ENCODE measurements at regions not wholly inside any gene's neighbourhood (a gene's known extent, or its start where the extent isn't known, plus 50 kb on each side); places are given as distances from the start of the nearest gene placed in this dataset.
A peak's percentile ranks its signal among the peaks of the same experiment; 100 is the strongest.
"Not testable (repeated sequence)": the region's sequence is repeated elsewhere in the genome, so short reads cannot be mapped to it uniquely, and the experiment has no call there.

- DNase-seq (ENCODE audit: low read depth in 2 of 2) = not testable (repeated sequence)
Observed at GRCh38 chr1:224029286-224030025, 84.5 kb upstream of the FBXO28 start.

- not testable (repeated sequence) for DNase-seq (ENCODE audit: low read depth in 2 of 2)
Observed at GRCh38 chr1:224028802-224029201, 85.1 kb upstream of the FBXO28 start.

- DNase-seq (ENCODE audit: low read depth in 2 of 2) = not testable (repeated sequence)
Observed at GRCh38 chr1:224023122-224023521, 90.8 kb upstream of the FBXO28 start.

- DNase-seq (ENCODE audit: low read depth in 2 of 2) = not testable (repeated sequence)
Observed at GRCh38 chr1:224022249-224022970, 91.5 kb upstream of the FBXO28 start.

- DNase-seq (ENCODE audit: low read depth in 2 of 2) = not testable (repeated sequence)
Observed at GRCh38 chr1:224019866-224020265, 94.0 kb upstream of the FBXO28 start.

GRCh38 chr1:224015782-224016181 lies 98.1 kb upstream of the FBXO28 start:
- DNase-seq (ENCODE audit: low read depth in 2 of 2) = not testable (repeated sequence)

- no peak for DNase-seq (ENCODE audit: low read depth in 2 of 2)
Observed at GRCh38 chr1:224014330-224014649, 99.6 kb upstream of the FBXO28 start.

- not testable (repeated sequence) for DNase-seq (ENCODE audit: low read depth in 2 of 2)
Observed at GRCh38 chr1:224013626-224014329, 100.1 kb upstream of the FBXO28 start.

- DNase-seq (ENCODE audit: low read depth in 2 of 2) = not testable (repeated sequence)
Observed at GRCh38 chr1:224012807-224013434, 101.0 kb upstream of the FBXO28 start.

GRCh38 chr1:224012162-224012561 lies 101.7 kb upstream of the FBXO28 start:
- not testable (repeated sequence) for DNase-seq (ENCODE audit: low read depth in 2 of 2)

- DNase-seq (ENCODE audit: low read depth in 2 of 2) = not testable (repeated sequence)
Observed at GRCh38 chr1:224011751-224012150, 102.2 kb upstream of the FBXO28 start.

- not testable (repeated sequence) for DNase-seq (ENCODE audit: low read depth in 2 of 2)
Observed at GRCh38 chr1:224011153-224011552, 102.8 kb upstream of the FBXO28 start.

- not testable (repeated sequence) for DNase-seq (ENCODE audit: low read depth in 2 of 2)
Observed at GRCh38 chr1:224005973-224006372, 107.9 kb upstream of the FBXO28 start.

GRCh38 chr1:224004552-224005315 lies 109.2 kb upstream of the FBXO28 start:
- DNase-seq (ENCODE audit: low read depth in 2 of 2) = peak in 1 of 2 donors; percentile 17

- DNase-seq (ENCODE audit: low read depth in 2 of 2) = not testable (repeated sequence)
Observed at GRCh38 chr1:224003896-224004295, 110.0 kb upstream of the FBXO28 start.

GRCh38 chr1:224001757-224002156 lies 112.2 kb upstream of the FBXO28 start:
- not testable (repeated sequence) for DNase-seq (ENCODE audit: low read depth in 2 of 2)

GRCh38 chr1:223999761-224000160 lies 114.2 kb upstream of the FBXO28 start:
- not testable (repeated sequence) for DNase-seq (ENCODE audit: low read depth in 2 of 2)

GRCh38 chr1:223998676-223999455 lies 115.0 kb upstream of the FBXO28 start:
- DNase-seq (ENCODE audit: low read depth in 2 of 2) = not testable (repeated sequence)

- DNase-seq (ENCODE audit: low read depth in 2 of 2) = not testable (repeated sequence)
Observed at GRCh38 chr1:223996376-223996775, 117.5 kb upstream of the FBXO28 start.

All from stimulated activated CD8-positive, alpha-beta memory T cell treated with anti-CD3 and anti-CD28 coated beads, Interleukin-2, amount 100 ng/mL, for 1 hour (primary cell).